ENCODE measurements at regions not wholly inside any gene's neighbourhood (a gene's known extent, or its start where the extent isn't known, plus 50 kb on each side); places are given as distances from the start of the nearest gene placed in this dataset.
"Not testable (repeated sequence)": the region's sequence is repeated elsewhere in the genome, so short reads cannot be mapped to it uniquely, and the experiment has no call there.

DNA sequence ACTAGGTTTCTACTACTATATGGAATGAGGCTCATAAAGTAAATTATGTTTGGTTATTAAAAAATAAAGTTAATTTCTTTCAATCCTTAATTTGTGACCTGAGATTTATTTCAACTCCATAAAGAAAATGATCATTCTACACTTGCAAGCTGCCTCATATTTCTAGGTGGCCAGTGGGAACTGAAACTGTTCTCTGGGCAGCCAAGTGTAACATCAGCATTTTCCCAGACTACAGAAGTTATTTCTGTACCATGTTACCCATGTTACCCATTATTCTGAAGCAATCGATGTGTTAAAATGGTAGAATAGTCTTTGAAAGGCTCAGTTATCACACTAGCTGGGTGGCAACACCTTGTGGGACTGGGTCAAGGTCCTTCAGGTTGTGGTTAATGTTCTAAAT lies 139.3 kb upstream of the FBXO11 start:
- no peak for ATAC-seq

DNA sequence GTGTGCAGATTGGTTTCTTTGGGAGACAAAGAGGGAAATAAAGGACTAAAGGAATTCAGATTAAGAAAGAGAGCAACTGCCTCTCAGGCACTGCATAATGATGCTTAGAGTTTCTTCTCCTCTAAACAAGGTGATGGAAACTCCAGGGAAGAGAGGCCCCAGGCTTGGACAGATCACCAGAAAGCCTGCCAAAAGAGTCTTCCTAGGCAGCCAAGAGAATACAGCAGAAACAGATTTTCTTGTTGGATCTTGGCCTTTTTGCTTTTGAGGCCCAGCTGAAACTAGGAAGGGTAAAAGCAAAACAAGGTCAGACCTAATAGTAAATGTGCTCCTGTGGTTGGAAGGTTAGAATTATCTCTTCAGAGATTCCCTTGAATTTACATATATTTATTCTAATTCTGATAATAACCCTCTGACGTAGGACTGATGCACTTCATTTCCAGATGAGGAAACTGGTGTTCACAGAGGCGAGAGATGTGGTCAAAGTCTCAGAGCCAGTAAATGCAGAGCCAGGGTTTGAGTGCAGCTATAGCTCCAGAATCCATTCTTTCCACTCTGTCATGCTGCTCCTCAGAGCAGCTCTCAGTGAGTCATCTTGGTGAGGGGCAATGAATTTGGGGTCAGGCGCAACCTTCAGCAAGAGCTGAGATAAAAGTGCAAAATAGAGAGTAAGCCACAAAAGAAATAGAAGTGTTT lies 142.3 kb upstream of the FBXO11 start:
- ATAC-seq = no peak

DNA sequence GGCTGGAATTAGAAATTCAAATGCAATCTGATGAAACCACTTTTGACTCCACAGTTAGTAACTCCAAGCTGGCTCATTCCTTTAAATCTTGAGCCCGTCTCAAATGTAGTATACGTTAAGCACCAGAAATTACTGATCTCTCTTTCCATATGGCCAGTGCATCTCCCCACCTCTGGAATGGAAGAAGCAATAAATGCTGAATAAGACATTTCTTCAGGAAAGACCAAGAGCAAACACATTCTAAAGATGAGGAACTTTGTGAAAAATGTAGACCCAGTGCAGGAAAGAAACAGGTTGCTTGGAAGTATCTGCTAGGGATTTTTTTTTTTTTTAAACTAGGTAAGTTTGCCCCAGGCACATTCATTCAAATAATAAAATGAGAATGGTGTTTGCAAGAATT lies 143.1 kb upstream of the FBXO11 start:
- ATAC-seq = no peak

DNA sequence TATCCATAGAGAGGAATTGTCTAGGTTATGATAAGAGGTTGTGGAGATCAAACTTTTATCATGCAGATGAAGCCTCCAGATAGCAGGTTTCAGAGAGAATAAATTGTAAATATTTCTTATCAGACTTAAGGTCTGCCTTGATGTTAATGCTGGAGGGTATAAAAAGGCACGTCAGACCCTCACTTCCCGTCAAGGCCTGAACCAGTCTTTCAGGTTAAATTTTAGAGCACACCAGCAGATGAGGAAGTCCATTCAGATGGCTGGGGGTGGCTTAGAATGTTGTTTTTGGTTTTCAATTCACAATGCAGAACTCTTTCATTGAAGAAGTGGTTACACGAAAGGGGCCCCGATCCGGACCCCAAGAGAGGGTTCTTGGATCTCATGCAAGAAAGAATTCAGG lies 144.4 kb upstream of the FBXO11 start:
- ATAC-seq = no peak

DNA sequence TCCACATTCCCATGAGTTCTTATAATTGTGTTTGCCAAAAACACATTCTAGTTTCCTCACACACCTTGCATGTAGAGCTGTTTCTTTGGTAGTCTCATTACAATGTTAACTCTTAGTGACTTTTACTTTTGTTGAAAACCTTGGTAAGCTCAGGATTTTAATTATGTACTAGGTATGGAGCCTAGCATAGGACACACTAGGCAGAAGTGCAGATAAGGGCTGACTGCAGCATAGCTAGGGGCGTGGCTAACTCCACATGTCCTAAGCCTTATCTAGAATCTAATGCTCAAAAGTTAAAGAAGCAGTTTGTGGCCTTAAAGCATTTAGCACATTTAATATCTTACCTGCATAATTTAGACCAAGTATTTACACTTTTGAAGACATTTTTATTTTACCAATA lies 153.7 kb upstream of the FBXO11 start:
- no peak for ATAC-seq

DNA sequence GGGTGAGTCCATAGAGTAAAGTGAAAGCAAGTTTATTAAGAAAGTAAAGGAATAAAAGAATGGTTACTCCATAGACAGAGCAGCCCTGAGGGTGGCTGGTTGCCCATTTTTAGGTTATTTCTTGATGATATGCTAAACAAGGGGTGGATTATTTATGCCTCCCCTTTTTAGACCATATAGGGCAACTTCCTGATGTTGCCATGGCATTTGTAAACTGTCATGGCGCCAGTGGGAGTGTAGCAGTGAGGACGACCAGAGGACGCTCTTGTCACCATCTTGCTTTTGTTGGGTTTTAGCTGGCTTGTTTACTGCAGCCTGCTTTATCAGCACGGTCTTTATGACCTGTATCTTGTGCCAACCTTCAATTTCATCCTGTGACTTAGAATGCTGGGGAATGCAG lies 155.4 kb upstream of the FBXO11 start:
- ATAC-seq = not testable (repeated sequence)

DNA sequence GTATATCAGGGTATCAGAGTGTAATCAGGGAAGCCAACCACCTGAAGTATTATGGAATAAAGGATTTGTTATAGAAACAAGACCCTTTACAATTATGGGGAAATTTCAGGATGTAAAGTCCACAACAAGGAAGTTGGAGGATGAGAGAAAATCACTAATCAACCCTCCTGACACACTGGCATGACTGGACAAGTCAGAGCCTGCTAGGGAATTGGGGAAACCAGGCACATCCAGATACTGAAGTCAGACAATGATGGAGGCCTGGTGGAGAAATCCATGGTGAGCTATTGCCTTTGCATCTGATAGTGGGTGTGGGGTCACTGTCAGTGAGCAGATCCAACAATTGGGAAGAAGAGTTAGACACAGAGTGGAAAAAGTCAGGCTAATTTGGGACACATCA lies 158.8 kb upstream of the FBXO11 start:
- no peak for ATAC-seq

DNA sequence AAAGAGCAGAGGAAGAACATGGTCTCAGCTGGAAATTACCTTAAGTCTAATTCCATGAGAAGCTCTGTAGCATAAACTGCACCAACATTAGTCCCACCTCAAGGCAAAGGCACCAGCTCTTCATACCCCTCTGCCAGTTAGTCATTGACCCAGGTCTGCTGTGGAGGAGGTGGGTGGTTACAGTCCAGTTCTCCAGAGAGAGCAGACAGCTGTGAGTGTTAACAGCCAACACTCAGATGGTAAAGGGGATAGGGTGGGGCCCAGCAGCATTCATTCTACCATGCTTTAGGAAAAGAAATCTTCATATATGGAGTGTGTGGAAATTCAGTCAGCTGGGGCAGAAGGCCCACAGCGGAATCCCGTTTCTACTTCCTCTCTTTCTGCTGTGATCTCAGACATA lies 159.7 kb upstream of the FBXO11 start:
- no peak for ATAC-seq

DNA sequence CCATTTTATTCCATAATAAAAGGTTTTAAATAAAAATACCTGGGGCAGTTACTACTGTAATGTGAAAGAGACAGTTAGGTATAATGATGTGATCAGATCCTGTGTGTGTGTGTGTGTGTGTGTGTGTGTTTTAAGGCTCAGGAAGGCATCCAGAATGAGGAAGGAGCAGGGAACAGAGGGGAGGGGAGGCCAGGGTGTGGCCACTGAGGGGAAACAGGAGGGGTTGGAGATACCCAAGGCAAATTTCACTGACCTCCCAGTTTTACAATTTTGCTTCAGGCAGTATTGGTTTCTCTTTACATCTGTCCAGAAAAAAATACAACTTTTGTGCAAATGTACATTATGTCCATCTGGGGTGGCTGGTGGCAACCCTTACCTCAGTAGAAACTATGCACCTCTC lies 163.5 kb upstream of the FBXO11 start:
- no peak for ATAC-seq

DNA sequence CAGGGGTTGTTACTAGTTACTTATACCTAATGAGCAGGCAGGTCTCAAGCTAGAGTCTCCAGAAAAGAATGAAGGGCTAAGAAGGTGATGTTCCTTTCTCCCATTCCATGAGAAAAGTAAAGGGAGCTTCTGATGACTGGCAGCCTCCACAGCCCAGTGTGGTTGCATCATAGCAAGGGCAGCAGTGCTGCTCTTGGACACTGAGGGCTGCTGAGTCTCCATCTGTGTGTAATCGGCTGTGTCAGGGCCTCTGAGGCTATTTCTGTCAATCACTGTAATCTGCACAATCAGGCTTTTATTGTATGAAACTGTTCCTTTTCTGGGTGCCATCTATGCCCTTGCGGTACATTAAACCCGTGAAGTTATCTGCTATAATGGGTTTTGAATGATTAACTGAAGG lies 164.1 kb upstream of the FBXO11 start:
- ATAC-seq = no peak

DNA sequence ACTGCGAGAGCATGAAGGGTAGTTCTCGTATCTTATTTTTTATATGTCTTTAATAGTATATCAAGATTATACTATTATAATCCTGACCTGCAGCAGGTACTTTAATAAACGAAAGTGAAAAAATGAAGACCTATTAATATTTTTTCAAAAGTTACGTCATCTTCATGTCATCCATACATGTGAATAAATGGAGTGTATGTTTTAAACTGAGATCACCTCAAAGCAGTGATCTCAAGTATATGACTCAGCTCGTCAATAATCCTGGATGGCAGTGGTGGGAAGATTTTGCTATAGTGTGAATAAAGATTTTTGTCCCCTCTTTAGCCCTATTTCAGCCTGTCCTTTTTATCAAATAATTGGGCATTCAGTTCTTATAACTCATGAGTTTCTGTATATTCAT lies 166.3 kb upstream of the FBXO11 start:
- no peak for ATAC-seq

DNA sequence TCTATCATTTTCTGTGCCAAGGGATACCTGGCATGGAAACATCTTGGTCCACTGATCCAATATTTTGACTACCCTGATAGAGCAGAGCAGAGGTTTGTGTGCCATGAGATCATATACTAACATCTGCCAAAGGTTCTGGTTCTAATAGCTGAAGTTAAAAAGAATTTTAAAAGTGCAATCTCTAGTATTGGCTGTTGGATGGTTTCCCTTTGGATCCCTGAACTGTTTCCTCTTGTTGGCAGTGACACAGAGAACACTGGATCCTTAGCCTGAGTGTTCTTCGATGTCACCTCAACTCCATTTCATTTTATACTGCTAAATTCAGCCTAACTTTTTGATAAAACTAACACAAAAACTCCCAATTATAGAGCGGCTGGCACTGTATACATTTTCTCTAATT lies 169.3 kb upstream of the FBXO11 start:
- no peak for ATAC-seq

DNA sequence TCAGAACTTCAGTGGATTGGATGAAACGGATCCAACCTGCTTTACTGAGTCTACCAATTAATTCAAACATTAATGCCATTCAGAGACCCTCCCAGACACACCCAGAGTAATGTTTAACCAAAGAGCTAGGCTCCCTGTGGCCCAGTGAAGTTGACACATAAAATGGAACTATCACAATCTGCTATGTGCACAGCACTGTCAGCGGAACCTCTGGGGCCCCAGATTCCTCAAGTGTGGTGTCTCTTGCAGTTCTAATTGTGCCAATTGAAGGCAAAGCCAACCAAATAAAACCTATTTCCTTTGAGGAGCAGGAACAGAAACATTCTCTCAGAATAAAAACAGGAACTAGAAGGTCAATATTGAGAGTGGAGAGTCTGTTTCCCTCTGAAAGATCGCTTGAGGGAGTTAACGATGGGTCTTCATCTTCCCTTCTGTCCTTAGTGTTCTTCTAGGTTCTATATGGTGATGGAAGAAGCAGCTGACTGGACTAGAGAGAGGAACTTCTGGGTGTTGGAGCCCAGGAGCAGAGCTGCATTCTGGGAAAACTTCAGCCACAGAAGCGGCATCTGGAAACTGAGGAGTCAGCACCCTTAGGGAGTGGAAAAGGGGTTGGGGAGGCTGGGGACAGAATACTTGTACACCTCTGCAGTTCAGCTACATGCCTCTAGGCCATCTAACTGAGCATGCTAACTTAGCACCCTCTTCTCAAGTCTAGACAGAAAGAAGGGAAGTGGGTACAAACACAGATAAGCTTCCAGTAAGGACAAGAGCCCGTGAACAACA lies 174.4 kb upstream of the FBXO11 start:
- ATAC-seq = no peak

DNA sequence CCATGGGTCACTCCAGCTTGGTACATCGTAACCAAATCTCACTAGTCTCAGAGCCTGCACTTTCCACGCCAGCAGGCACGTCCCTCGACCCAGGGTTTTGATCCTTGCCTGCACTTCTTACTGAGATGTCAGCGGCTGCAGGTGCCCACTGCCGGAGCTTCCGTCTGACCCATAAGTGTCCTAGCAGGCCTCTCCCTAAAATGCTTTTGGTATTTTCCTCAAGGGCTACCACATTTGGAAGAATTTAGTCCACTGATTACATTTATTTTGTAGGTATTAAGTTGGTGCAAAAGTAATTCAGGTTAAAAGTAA lies 175.0 kb upstream of the FBXO11 start:
- no peak for ATAC-seq

DNA sequence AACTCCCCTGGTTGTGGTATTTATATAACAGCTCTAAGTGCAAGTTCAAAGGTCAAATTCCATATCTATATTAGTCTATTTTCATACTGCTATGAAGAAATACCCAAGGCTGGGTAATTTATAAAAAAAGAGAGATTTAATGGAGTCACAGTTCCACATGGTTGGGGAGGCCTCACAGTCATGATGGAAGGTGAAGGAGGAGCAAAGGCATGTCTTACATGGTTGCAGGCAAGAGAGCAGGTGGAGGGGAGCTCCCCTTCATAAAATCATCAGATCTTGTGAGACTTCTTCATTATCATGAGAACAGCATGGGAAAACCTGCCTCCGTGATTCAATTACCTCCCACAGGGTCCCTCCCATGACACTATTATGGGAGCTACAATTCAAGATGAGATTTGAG lies 179.6 kb upstream of the FBXO11 start:
- no peak for ATAC-seq

DNA sequence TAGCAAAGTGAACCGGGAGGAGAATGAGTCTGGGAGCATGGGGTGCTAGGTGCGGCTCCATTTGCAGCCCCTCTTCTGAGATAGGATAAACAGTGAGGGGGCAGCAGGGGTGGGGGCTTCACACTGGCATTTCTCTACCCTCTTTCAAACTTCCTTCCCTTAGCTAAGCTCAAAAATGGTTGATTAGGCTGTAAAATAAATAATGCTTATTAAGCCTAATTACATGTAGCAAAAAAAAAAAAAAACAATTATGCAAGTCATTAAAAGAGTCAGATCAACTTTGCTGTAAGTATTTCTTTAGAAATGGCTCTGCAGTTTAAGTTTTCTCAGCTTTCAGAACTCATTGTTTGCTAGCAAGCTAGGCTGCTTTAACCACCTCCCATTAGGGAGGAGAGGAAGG lies 182.7 kb upstream of the FBXO11 start:
- ATAC-seq = no peak

DNA sequence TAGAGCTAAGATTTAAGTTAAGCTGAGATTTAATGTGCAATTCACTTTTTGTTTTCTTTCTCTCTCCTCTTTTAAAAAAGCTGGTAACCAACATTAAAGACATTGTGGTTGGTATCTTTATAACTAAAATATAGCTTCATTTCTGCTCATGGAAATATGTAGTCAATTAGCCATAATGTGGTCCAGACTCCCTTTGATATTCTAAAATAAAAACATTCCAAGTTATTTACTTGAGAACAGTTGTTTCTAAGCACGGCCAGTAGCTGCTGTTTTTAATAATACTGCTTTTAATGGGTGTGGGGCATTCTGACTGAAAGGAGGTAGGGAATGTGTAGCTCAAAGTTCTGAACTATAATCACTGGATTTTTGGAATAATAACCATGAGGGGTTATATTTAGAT lies 183.3 kb upstream of the FBXO11 start:
- ATAC-seq = no peak

DNA sequence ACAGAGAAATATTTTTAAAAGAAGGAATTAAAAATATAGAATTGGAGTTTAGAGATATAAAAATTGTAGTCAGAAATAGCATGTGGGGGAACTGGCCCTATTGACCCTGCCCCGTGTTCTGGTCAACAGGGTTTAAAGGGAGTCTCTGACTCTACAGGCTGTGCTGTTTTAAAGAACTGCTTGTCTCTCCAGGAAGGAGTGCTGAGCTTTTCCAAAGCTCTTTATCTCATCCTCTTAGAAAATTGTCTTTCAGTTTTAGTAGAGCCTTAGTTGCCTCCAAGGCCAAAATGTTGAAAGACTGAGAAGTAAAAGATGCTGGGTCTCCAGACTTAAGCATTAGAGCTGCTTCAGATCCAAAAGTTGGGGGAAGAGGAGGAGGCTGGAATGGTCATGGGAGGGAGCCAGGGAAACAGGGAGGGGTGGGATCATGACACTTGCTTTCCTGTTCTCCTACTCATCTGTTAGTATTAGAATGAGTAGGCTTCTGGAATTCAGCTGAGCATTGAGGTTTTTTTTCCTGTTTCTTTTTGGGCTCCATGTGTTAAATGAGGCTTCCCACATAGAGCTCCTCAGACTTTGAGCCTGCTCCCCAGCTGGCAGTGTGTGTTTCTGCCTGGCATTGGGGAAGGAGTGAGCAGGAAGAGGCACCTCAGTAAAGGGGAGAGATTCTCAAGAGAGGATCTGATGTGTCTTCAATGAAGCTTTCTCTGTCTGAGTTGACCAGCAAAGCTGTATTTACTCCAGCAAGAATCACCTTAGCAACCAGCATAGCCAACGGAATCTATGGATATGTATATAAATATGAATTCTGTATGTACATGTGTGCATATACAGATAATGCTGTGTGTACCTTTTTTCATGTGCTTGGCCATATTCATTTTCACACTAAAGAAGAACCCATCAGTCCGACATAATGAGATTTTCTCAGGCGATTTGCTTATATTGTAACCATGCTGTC lies 186.8 kb upstream of the FBXO11 start:
- no peak for ATAC-seq

DNA sequence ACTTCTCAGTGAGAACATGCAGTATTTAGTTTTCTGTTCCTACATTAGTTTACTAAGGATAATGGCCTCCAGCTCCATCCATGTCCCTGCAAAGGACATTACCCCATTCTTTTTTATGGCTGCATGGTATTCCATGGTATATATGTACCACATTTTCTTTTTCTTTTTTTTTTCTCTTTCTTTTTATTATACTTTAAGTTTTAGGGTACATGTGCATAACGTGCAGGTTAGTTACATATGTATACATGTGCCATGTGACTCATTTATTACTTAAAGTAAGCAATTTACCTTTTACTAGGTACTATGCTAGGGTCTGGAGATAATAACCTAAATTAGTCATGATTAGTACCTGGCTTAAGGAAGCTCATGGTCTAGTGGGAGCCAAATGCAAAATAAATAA lies 190.5 kb upstream of the FBXO11 start:
- not testable (repeated sequence) for ATAC-seq

DNA sequence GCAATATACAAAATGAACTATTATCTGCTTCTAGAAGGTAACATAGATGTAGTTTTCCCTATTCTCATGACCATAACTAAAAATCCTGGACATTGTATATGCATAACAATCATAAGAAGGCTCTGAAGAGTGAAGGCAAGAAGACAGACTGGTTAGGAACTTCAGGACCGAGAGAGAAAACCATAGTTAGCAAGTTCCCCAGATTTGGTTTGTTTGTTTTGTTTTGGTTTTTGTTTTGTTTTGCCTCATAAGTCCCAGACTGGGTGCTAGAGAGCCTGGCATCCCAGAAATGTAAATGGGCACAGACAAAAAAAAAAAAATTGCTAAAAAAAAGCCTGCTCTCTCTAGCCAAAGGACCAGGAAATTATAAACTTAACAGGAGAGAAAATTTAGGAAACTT lies 192.2 kb upstream of the FBXO11 start:
- ATAC-seq = no peak

DNA sequence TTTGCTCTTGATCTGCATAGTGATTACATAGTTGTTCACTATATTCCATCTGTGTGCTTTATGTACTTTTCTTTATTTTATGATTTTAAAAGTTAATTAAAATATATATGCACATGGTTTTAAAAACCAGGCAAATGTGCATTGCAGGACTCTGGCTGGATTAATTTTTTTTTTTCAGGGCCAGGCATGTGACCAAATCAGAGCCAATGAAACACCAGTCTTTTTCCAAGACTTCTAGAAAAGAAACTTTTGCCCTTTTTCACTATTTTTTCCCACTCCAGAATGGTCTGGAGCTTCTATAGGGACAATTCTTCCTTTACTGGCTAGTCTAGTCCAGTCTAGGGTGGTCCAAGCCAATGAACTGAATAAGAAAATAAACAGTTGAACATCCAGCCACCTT lies 198.1 kb upstream of the FBXO11 start:
- ATAC-seq = no peak

DNA sequence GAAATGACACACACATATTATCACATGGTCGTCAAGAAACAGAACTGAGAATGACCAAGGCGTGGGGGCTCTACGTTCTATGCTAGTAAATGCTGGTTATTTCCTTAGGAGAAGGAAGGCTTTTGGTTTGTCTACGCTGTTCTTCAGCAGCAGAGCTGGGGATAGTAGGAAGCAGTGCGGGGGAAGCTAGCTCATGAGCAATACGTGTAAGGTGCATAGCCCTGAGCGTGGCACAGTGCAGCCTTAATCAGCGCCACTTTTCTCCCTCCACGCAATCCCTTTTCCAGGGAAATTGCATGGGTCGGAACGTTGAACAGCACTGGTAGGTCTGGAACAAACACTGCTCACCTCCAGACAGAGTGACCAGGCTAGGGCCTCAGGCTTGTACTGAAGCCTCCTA lies 199.6 kb upstream of the FBXO11 start:
- ATAC-seq = no peak

DNA sequence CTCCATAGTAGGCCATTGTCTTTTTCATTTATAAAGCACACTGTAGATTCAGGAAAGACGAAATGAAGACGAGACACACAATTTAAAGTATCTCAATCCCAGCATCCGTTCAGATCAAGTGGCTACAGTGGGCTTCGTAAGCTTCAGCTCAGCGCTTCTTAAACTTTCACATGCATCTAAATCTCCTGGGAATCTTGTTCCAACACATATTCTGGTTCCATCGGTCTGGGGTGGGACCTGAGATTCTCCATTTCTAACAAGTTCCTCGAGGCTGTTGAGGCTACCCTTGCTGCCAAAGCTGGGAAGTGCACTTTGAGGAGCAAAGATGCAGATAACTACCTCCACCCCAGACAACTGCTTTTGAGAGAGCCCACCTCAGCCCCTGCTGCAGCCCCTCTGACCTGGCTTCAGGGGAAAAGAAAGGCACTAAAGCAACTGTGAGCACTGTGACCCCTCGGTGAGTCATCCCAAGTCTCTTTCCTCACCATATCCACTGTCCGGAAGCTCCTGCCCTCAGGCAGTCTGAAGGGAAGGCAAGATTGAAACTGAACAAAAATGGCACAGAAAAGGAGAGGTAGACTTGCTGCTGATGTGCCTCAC lies 201.1 kb upstream of the FBXO11 start:
- ATAC-seq = no peak
